Activated CD4-positive, alpha-beta T cell treated with anti-CD3 and anti-CD28 coated beads, Interleukin-2, amount 50 U/mL, for 48 hours (primary cell): ENCODE measurements at regions not wholly inside any gene's neighbourhood (a gene's known extent, or its start where the extent isn't known, plus 50 kb on each side); places are given as distances from the start of the nearest gene placed in this dataset.
"Not testable (repeated sequence)": the region's sequence is repeated elsewhere in the genome, so short reads cannot be mapped to it uniquely, and the experiment has no call there.

Experiments used
- DNase-seq, 2 experiments: peaks; one replicate each; pipeline ENCODE4 v3.0.0-alpha.2; 2020

- not testable (repeated sequence) for DNase-seq
Measured at GRCh38 chr1:144021690-144022384, 50.1 kb upstream of the FAM72C start.
